ENCODE measurements at regions not wholly inside any gene's neighbourhood (a gene's known extent, or its start where the extent isn't known, plus 50 kb on each side); places are given as distances from the start of the nearest gene placed in this dataset.
"Not testable (repeated sequence)": the region's sequence is repeated elsewhere in the genome, so short reads cannot be mapped to it uniquely, and the experiment has no call there.

- Mint-ChIP-seq H3K27ac (no peak overlapping the region), H3K27me3 (ENCODE audit: insufficient read depth) (no peaks in the 10 kb centered on the region), H3K4me1 (ENCODE audit: low read depth) (no peaks in the 10 kb centered on the region), H3K4me3 (no peak overlapping the region), H3K9me3 (peaks cover 21% of the 10 kb centered on the region), H3K36me3 (ENCODE audit: low read depth) (no peaks in the 10 kb centered on the region)
- no peak for DNase-seq
- TF ChIP-seq CTCF (IDR thresholded peaks at IDR 0.05), result no peak
These were observed 502.7 kb upstream of the SMIM31 start for GRCh38 chr4:164251257-164251656.

- DNase-seq, result no peak
- Mint-ChIP-seq H3K4me3 (no peak overlapping the region), H3K27me3 (ENCODE audit: insufficient read depth) (no peaks in the 10 kb centered on the region), H3K9me3 (peaks cover 21% of the 10 kb centered on the region), H3K36me3 (ENCODE audit: low read depth) (no peaks in the 10 kb centered on the region), H3K4me1 (ENCODE audit: low read depth) (no peaks in the 10 kb centered on the region), H3K27ac (no peak overlapping the region)
- no peak for TF ChIP-seq CTCF (IDR thresholded peaks at IDR 0.05)
These were observed 501.6 kb upstream of the SMIM31 start for GRCh38 chr4:164252286-164252685.

DNA sequence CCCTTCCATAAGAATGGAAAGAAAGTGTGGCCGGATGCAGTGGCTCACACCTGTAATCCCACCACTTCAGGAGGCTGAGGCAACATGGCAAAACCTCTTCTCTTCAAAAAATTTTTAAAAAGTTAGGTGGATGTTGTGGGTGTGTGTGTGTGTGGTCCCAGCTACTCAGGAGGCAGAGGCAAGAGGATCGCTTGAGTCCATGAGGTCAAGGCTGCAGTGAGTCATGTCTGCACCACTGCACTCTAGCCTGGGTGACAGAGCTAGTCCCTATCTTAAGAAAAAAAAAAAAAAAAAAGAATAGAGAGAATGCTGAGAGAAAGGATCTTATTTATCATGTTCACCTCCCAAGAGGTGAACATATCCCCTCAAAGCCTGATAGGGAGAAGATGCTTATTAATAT lies 492.1 kb upstream of the SMIM31 start:
- no peak overlapping the region for H3K4me3 Mint-ChIP-seq
- H3K4me1 Mint-ChIP-seq (ENCODE audit: low read depth), result no peaks in the 10 kb centered on the region
- H3K27ac Mint-ChIP-seq, result no peak overlapping the region
- DNase-seq, result no peak
- TF ChIP-seq CTCF (IDR thresholded peaks at IDR 0.05), result no peak
- no peaks in the 10 kb centered on the region for H3K36me3 Mint-ChIP-seq (ENCODE audit: low read depth)
- H3K9me3 Mint-ChIP-seq, result no peaks in the 10 kb centered on the region; the same call in none of the 2 replicates
- H3K27me3 Mint-ChIP-seq (ENCODE audit: insufficient read depth), result no peaks in the 10 kb centered on the region

DNA sequence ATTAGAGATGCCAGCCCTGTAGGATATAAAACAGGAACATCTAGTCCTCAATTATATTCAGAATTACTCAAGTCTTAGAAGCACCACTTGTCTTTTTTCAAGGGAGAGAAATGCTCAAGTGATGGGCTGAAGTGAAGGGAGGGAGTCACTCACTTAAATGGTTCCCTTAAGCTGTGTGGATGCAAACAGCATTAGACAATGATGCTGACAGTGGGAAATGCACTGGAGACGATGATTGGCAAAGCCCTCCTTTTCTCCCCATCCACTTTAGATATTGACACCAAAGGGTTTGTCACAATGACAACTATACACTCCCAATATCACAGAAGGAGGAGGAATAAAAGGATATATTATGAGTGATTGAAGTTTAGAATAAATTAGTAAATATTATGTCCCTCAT lies 491.4 kb upstream of the SMIM31 start:
- not testable (repeated sequence) for DNase-seq; H3K27me3 Mint-ChIP-seq (ENCODE audit: insufficient read depth); H3K27ac Mint-ChIP-seq; H3K4me1 Mint-ChIP-seq (ENCODE audit: low read depth); H3K36me3 Mint-ChIP-seq (ENCODE audit: low read depth); H3K4me3 Mint-ChIP-seq; H3K9me3 Mint-ChIP-seq

DNA sequence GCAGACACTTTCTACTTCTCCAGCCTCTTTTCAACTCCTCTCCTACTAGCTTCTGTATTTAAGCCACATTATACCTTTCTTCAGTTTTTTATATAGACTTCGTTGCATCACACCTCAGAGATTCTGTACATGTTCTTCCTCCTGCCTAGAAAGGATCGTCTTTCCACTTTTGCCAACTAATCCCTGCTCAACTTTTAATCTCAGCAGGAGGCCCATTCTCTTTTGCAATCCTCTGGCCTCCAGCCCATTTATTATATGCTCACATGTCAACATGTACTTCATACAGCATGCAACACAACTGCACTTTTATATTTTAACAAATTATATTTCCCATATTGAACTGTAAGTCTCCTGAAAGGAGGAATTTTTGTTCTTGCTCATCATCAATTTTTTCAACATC lies 476.5 kb upstream of the SMIM31 start:
- H3K36me3 Mint-ChIP-seq (ENCODE audit: low read depth); H3K9me3 Mint-ChIP-seq; H3K27me3 Mint-ChIP-seq (ENCODE audit: insufficient read depth); H3K27ac Mint-ChIP-seq; DNase-seq; H3K4me3 Mint-ChIP-seq; H3K4me1 Mint-ChIP-seq (ENCODE audit: low read depth): not testable (repeated sequence)

- H3K4me3 Mint-ChIP-seq, result no peak overlapping the region
- H3K27ac Mint-ChIP-seq, result no peak overlapping the region
- TF ChIP-seq CTCF (IDR thresholded peaks at IDR 0.05), result no peak
- no peaks in the 10 kb centered on the region for H3K27me3 Mint-ChIP-seq (ENCODE audit: insufficient read depth)
- no peaks in the 10 kb centered on the region; the same call in 1 of the 2 replicates for H3K36me3 Mint-ChIP-seq (ENCODE audit: low read depth)
- DNase-seq, result no peak
- no peaks in the 10 kb centered on the region for H3K4me1 Mint-ChIP-seq (ENCODE audit: low read depth)
- H3K9me3 Mint-ChIP-seq, result 0 out of 2 replicates have a peak, but pooled peaks cover 5% of the 10 kb centered on the region
These were observed 466.8 kb upstream of the SMIM31 start for GRCh38 chr4:164287173-164287572.

DNA sequence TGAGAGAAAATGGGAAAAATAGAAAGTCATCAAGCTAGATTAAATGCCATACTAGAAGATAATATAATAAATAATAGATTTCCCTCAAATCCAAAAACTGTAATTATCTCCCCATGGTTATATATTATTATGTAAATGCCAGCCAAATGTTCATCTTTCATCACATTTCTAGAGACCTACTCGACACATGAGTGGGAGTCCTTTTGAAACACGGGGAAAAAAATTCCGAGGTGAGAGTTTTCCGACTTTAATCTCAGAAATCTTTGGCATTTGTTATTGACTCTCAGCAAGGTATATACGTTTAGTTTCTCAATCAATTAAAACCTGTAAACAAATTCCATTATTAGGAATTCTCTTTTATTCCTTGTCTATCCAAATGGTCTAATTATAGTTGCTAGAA lies 465.4 kb upstream of the SMIM31 start:
- H3K36me3 Mint-ChIP-seq (ENCODE audit: low read depth), result no peaks in the 10 kb centered on the region; the same call in 1 of the 2 replicates
- H3K4me3 Mint-ChIP-seq, result no peak overlapping the region
- no peaks in the 10 kb centered on the region for H3K4me1 Mint-ChIP-seq (ENCODE audit: low read depth)
- TF ChIP-seq CTCF (IDR thresholded peaks at IDR 0.05), result no peak
- no peak overlapping the region for H3K27ac Mint-ChIP-seq
- H3K27me3 Mint-ChIP-seq (ENCODE audit: insufficient read depth), result no peaks in the 10 kb centered on the region
- DNase-seq, result no peak
- 0 out of 2 replicates have a peak, but pooled peaks cover 5% of the 10 kb centered on the region for H3K9me3 Mint-ChIP-seq
